Vagina (tissue), 2 donors: ENCODE measurements at regions not wholly inside any gene's neighbourhood (a gene's known extent, or its start where the extent isn't known, plus 50 kb on each side); places are given as distances from the start of the nearest gene placed in this dataset.

Experiments used
- POLR2A ChIP-seq, 2 donors: fragments of 450-650 bp; IDR thresholded peaks; one replicate each; pipeline ENCODE4 v1.6.1; 2017; ENCODE audit warnings: antibody characterized with exemption in 2 of 2, mild to moderate bottlenecking in 2 of 2, moderate library complexity in 2 of 2
- TF ChIP-seq, protein P1 (sequence below), 3 experiments: fragments of 450-650 bp in 2 of 3; fragments of 200-600 bp in 1 of 3; sonication (generic) in 1 of 3; IDR thresholded peaks; one replicate each; pipeline ENCODE4 v1.5.1; 2017 to 2019; ENCODE audit warnings: antibody characterized with exemption in 3 of 3, mild to moderate bottlenecking in 2 of 3, moderate library complexity in 2 of 3

DNA sequence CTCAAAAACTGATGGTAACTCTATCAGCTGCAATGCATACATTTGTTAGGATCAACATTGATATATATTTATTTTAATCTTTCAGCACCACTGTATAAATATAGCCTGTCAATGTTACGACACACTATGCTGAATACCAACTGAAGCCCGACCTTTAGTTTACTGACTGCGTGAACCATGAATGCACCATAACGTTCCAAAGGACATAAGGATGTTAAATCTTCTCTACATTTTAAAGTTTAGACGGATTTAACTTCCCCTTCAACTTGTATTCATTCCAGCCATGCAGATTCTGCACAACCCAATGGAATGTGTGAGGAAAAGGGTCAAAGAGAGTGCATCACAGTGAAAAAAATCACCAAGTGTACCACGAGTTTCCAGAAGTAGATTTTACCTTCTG, 489.5 kb downstream of the IRS1 start:
- TF ChIP-seq, protein P1, sequence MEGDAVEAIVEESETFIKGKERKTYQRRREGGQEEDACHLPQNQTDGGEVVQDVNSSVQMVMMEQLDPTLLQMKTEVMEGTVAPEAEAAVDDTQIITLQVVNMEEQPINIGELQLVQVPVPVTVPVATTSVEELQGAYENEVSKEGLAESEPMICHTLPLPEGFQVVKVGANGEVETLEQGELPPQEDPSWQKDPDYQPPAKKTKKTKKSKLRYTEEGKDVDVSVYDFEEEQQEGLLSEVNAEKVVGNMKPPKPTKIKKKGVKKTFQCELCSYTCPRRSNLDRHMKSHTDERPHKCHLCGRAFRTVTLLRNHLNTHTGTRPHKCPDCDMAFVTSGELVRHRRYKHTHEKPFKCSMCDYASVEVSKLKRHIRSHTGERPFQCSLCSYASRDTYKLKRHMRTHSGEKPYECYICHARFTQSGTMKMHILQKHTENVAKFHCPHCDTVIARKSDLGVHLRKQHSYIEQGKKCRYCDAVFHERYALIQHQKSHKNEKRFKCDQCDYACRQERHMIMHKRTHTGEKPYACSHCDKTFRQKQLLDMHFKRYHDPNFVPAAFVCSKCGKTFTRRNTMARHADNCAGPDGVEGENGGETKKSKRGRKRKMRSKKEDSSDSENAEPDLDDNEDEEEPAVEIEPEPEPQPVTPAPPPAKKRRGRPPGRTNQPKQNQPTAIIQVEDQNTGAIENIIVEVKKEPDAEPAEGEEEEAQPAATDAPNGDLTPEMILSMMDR (IDR thresholded peaks at IDR 0.05) = no peak
- TF ChIP-seq POLR2A (IDR thresholded peaks at IDR 0.05) = no peak
